HG03135 (cell line): ENCODE measurements at regions not wholly inside any gene's neighbourhood (a gene's known extent, or its start where the extent isn't known, plus 50 kb on each side); places are given as distances from the start of the nearest gene placed in this dataset.

ENCODE experiments used
- ATAC-seq: cut with Tn5 transposase; IDR thresholded peaks from one replicate; pipeline ENCODE4 v1.9.1; 2021; ENCODE audit warnings: mild to moderate bottlenecking, moderate library complexity; ENCODE audit not compliant: unreplicated experiment

- ATAC-seq = no peak
These were observed 161.6 kb upstream of the BDNF start for GRCh38 chr11:27861706-27862430.

GRCh38 chr11:27860811-27861210 lies 160.6 kb upstream of the BDNF start:
- ATAC-seq = no peak

GRCh38 chr11:27858866-27859265 lies 158.6 kb upstream of the BDNF start:
- no peak for ATAC-seq

- ATAC-seq = no peak
These were observed 157.3 kb upstream of the BDNF start for GRCh38 chr11:27857588-27857987.

- peak; percentile 63 for ATAC-seq
These were observed 156.8 kb upstream of the BDNF start for GRCh38 chr11:27857014-27857413.

GRCh38 chr11:27848423-27848822 lies 148.2 kb upstream of the BDNF start:
- ATAC-seq = no peak

- no peak for ATAC-seq
These were observed 147.2 kb upstream of the BDNF start for GRCh38 chr11:27847496-27847895.

- no peak for ATAC-seq
These were observed 142.0 kb upstream of the BDNF start for GRCh38 chr11:27842290-27842689.

GRCh38 chr11:27841023-27841422 lies 140.8 kb upstream of the BDNF start:
- ATAC-seq = no peak

- no peak for ATAC-seq
These were observed 139.1 kb upstream of the BDNF start for GRCh38 chr11:27839226-27839913.

GRCh38 chr11:27838674-27839073 lies 138.4 kb upstream of the BDNF start:
- no peak for ATAC-seq

GRCh38 chr11:27837895-27838563 lies 137.8 kb upstream of the BDNF start:
- no peak for ATAC-seq

GRCh38 chr11:27830206-27830605 lies 130.0 kb upstream of the BDNF start:
- ATAC-seq = no peak

GRCh38 chr11:27820249-27820648 lies 120.0 kb upstream of the BDNF start:
- ATAC-seq = no peak

GRCh38 chr11:27816197-27816596 lies 115.9 kb upstream of the BDNF start:
- no peak for ATAC-seq

GRCh38 chr11:27812341-27812740 lies 112.1 kb upstream of the BDNF start:
- ATAC-seq = no peak

GRCh38 chr11:27807596-27807995 lies 107.3 kb upstream of the BDNF start:
- ATAC-seq = no peak

- ATAC-seq = no peak
These were observed 105.9 kb upstream of the BDNF start for GRCh38 chr11:27806122-27806521.

GRCh38 chr11:27795955-27796861 lies 96.0 kb upstream of the BDNF start:
- no peak for ATAC-seq

GRCh38 chr11:27786864-27787263 lies 86.6 kb upstream of the BDNF start:
- ATAC-seq = no peak

- no peak for ATAC-seq
These were observed 86.1 kb upstream of the BDNF start for GRCh38 chr11:27786331-27786730.
